ENCODE measurements at regions not wholly inside any gene's neighbourhood (a gene's known extent, or its start where the extent isn't known, plus 50 kb on each side); places are given as distances from the start of the nearest gene placed in this dataset.

- no peak for DNase-seq
Measured at GRCh38 chr13:77988355-77988754, 69.7 kb upstream of the EDNRB start.

DNA sequence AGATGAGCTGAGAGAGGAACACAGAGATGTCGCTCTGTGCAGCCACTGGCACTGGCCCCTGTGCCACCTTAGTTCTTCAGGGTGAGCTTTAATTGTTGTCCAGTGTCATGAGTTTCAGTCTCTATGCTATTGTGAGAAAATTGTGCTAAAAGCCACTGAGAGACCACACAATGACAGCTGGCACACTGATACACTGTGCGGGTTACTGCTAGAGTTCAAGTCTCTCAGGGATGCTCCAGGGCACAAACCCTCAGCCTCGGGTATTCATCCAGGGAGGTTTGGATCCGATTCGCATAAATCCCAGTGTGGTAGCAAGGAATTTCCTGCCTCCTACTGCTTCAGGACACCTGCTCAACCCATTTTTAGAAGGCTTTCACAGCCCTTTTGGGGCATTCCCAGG is 68.1 kb upstream of the EDNRB start:
- DNase-seq, result no peak

DNA sequence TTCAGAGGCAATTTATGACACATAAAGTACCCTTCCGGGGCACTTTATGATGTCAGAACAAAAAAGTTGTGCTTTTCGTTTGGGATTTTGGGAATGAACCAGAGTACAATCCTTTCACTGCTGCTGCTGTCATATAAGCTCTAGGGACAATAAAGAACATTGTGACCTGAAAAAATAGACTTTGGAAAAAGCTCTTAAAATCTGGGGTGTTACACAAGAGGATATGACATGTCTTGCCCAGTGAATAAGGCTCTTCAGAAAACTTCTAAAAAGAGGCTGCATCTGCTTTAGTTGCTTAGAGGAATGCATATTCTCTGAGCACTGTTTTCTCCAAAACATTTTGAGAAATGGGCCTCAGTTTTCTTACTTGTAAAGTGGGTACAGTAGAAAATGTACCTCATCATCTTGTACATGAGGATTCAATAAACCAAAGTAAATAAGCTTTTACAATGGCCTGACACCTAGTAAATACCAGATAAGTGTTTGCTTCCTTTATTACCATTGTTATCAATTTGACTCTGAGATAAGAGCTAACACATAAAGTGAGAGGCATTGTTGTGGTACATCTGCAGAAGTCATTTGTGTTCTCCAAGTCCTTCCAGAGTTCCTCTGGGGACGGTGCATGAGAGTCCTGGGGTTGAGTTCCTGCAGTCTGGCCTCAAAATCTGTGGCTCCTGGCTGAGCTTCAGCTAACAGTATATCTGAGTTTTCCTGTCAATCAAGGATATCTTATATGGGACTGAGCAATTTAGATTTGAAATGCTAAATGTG is 67.4 kb upstream of the EDNRB start:
- no peak for DNase-seq

DNA sequence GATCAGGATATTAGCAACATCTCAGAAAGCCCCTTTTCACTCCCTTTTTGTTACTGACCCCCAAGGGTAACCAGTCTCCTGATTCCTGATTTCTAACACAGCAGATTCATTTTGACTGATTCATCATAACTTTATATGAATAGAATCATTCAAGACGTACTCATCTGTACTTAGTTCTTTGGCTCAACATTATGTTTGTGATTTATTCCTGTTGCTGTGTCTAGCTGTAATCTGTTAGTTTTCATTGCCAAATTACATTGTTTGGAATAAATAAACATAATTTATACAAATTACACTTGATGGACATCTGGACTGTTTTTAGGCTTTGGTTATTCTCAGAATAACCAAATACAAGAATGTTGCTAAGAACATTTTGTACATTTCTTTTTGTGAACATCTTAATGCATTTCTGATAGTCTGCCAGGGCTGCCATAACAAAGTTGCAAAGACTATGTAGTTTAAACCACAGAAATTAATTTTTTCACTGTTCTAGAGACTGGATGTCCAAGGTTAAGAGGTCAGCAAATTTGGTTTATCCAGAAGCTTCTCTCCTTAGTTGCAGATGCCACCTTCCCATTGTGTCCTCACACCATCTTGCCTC is 62.8 kb upstream of the EDNRB start:
- DNase-seq, result no peak

DNA sequence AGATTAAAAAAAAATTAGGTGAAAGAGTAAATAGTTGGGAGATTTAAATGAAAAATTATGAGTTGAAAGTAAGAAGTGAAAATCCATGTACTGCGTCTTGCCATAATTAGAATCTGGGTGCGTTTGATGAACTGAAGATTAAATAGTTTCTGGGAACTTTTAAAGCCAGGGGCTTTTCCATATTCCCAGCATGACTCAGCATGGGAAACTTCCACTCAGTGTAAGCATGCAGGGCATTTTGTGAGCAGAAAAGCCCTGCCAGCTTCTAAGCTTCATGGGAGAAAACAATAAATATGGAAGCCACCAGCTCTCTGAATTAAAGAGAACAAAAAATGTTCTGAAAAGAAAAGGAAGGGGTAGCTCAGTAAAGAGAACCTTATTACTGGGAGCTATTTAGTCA is 62.0 kb upstream of the EDNRB start:
- DNase-seq, result no peak

GRCh38 chr13:77979721-77980385 is 61.2 kb upstream of the EDNRB start:
- DNase-seq, result no peak

- DNase-seq, result no peak
Measured at GRCh38 chr13:77975358-77976042, 56.9 kb upstream of the EDNRB start.

DNA sequence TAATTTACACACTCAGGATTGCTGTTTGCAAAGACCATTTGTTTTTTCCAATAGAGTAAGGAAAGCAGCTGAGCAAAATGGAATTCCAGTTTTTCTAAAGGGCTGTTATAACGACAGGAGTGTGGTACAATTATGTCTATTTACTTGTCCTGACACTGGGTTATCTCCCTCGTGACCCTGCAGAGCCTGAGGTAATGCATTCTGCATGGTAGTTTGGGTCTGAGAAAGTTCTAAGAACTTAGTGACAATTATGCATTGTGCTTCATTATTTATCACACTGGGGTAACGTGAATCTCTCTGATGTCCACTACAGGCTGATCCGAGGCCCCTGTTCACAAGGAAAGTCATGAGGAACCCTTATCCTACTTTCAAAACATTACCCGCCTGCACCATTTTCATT is 50.7 kb upstream of the EDNRB start:
- DNase-seq, result no peak

Measured in activated CD4-positive, alpha-beta T cell treated with anti-CD3 and anti-CD28 coated beads, Interleukin-2, amount 50 U/mL, for 4 hours (primary cell).